SU-DHL-6 (cell line): ENCODE measurements at regions not wholly inside any gene's neighbourhood (a gene's known extent, or its start where the extent isn't known, plus 50 kb on each side); places are given as distances from the start of the nearest gene placed in this dataset.
"Not testable (repeated sequence)": the region's sequence is repeated elsewhere in the genome, so short reads cannot be mapped to it uniquely, and the experiment has no call there.

Experiments
- H2AFZ ChIP-seq: fragments of 200-600 bp; sonication (generic); 2 replicates; pipeline ENCODE4 v1.6.1; 2014; ENCODE audit warnings: low read depth, mild to moderate bottlenecking, moderate library complexity, mixed read lengths, antibody characterized with exemption, low read length; ENCODE audit not compliant: severe bottlenecking
- H3F3A ChIP-seq: fragments of 200-600 bp; shearing (Covaris generic); 2 replicates; pipeline ENCODE4 v1.6.0; 2016; ENCODE audit warnings: antibody characterized with exemption, mild to moderate bottlenecking; ENCODE audit not compliant: insufficient read depth
- H3K27ac ChIP-seq: fragments of 200-600 bp; sonication (generic); 2 replicates; pipeline ENCODE4 v1.5.1; 2016; ENCODE audit warnings: low read depth, mild to moderate bottlenecking, low read length, moderate library complexity, mixed read lengths
- H3K27me3 ChIP-seq: fragments of 200-600 bp; sonication (generic), shearing (Covaris generic); 2 replicates; pipeline ENCODE4 v1.6.0; 2014; ENCODE audit warnings: mild to moderate bottlenecking, low read length
- H3K36me3 ChIP-seq: fragments of 200-600 bp; sonication (generic); 2 replicates; pipeline ENCODE4 v1.6.1; 2014; ENCODE audit warnings: mild to moderate bottlenecking, low read length, mixed read lengths
- H3K4me2 ChIP-seq: fragments of 300-600, 200-600 bp; shearing (Covaris generic), sonication (generic); 2 replicates; pipeline ENCODE4 v1.6.0; 2014; ENCODE audit warnings: low read length, low read depth, mild to moderate bottlenecking; ENCODE audit not compliant: poor library complexity, severe bottlenecking
- H3K4me3 ChIP-seq: fragments of 200-600 bp; sonication (generic); 2 replicates; pipeline ENCODE4 v1.5.1; 2014; ENCODE audit warnings: antibody characterized with exemption, low read length, mild to moderate bottlenecking, mixed read lengths; ENCODE audit not compliant: insufficient read depth, poor library complexity, severe bottlenecking
- H3K79me2 ChIP-seq: fragments of 200-600 bp; sonication (generic); 2 replicates; pipeline ENCODE4 v1.6.1; 2014; ENCODE audit warnings: mild to moderate bottlenecking, low read length, moderate library complexity; ENCODE audit not compliant: insufficient read depth
- H3K9ac ChIP-seq: fragments of 200-600 bp; sonication (generic); 2 replicates; pipeline ENCODE4 v1.7.0; 2014; ENCODE audit warnings: mild to moderate bottlenecking, low read length
- H3K9me2 ChIP-seq: fragments of 200-600 bp; sonication (generic); replicated peaks from 2 replicates; pipeline ENCODE4 v1.6.1; 2014; ENCODE audit warnings: low read length; ENCODE audit not compliant: insufficient read depth
- H3K9me3 ChIP-seq: fragments of 200-600 bp; sonication (generic); 2 replicates; pipeline ENCODE4 v1.6.1; 2014; ENCODE audit warnings: low read length, mixed read lengths; ENCODE audit not compliant: insufficient read depth
- H4K20me1 ChIP-seq: fragments of 200-600 bp; sonication (generic); 2 replicates; pipeline ENCODE4 v1.6.1; 2014; ENCODE audit warnings: low read depth, mild to moderate bottlenecking, antibody characterized with exemption, low read length, moderate library complexity, mixed read lengths
- CTCF ChIP-seq: fragments of 200-600 bp; sonication (generic); IDR thresholded peaks from one replicate; pipeline ENCODE4 v1.5.1; 2017; ENCODE audit warnings: antibody characterized with exemption, mild to moderate bottlenecking, low read length, moderate library complexity; ENCODE audit not compliant: insufficient read depth, poor library complexity, severe bottlenecking
- EZH2phosphoT487 ChIP-seq: fragments of 200-600 bp; sonication (generic), shearing (Covaris generic); conservative IDR thresholded peaks from 2 replicates; pipeline ENCODE4 v1.6.1; 2018; ENCODE audit warnings: mild to moderate bottlenecking, antibody characterized with exemption, low read length, moderate library complexity, mixed read lengths

- Histone ChIP-seq H4K20me1 (no peaks in the 10 kb centered on the region), H3K9me2 (no peaks in the 10 kb centered on the region), H3K79me2 (peaks cover 74% of the 10 kb centered on the region), H3F3A (peaks cover 89% of the 10 kb centered on the region), H3K4me3 (peak overlapping the region; percentile 89), H3K27me3 (no peaks in the 10 kb centered on the region), H2AFZ (no peak overlapping the region), H3K9ac (peak overlapping the region; percentile 97), H3K27ac (peak overlapping the region; percentile 99), H3K4me2 (peak overlapping the region; percentile 96), H3K36me3 (peaks cover 13% of the 10 kb centered on the region; the same call in 1 of the 2 replicates), H3K9me3 (no peaks in the 10 kb centered on the region)
- TF ChIP-seq CTCF (no peak), EZH2phosphoT487 (no peak)
These were observed 85.8 kb upstream of the MSH6 start for GRCh38 chr2:47697000-47697601.

GRCh38 chr2:47696478-47696831 lies 86.5 kb upstream of the MSH6 start:
- Histone ChIP-seq H3K27ac (peak overlapping the region; percentile 99), H3K9ac (peak overlapping the region; percentile 97), H3K79me2 (peaks cover 67% of the 10 kb centered on the region), H2AFZ (no peak overlapping the region), H3K9me3 (no peaks in the 10 kb centered on the region), H4K20me1 (no peaks in the 10 kb centered on the region), H3K4me3 (peak overlapping the region; percentile 89), H3K9me2 (no peaks in the 10 kb centered on the region), H3F3A (peaks cover 90% of the 10 kb centered on the region), H3K36me3 (peaks cover 10% of the 10 kb centered on the region; the same call in 1 of the 2 replicates), H3K4me2 (peak overlapping the region; percentile 96), H3K27me3 (no peaks in the 10 kb centered on the region)
- TF ChIP-seq EZH2phosphoT487 = no peak
- no peak for TF ChIP-seq CTCF

- H3K27me3 ChIP-seq = no peaks in the 10 kb centered on the region
- peaks cover 10% of the 10 kb centered on the region; the same call in 1 of the 2 replicates for H3K36me3 ChIP-seq
- peaks cover 86% of the 10 kb centered on the region for H3F3A ChIP-seq
- peak overlapping the region; percentile 97 for H3K9ac ChIP-seq
- peak overlapping the region; percentile 96 for H3K4me2 ChIP-seq
- peaks cover 62% of the 10 kb centered on the region for H3K79me2 ChIP-seq
- H3K4me3 ChIP-seq = peak overlapping the region; percentile 89
- H4K20me1 ChIP-seq = no peaks in the 10 kb centered on the region
- no peaks in the 10 kb centered on the region for H3K9me3 ChIP-seq
- no peak overlapping the region for H2AFZ ChIP-seq
- H3K27ac ChIP-seq = peak overlapping the region; percentile 99
- no peaks in the 10 kb centered on the region for H3K9me2 ChIP-seq
- TF ChIP-seq EZH2phosphoT487 (no peak), CTCF (no peak)
These were observed 87.0 kb upstream of the MSH6 start for GRCh38 chr2:47695800-47696477.

- not testable (repeated sequence) for H3K9me2 ChIP-seq, H2AFZ ChIP-seq, H3K36me3 ChIP-seq, H3K9me3 ChIP-seq, H4K20me1 ChIP-seq, H3K27me3 ChIP-seq
- H3K27ac ChIP-seq = peak overlapping the region; percentile 99
- peaks cover 47% of the 10 kb centered on the region for H3K79me2 ChIP-seq
- peak overlapping the region; percentile 52 for H3K4me3 ChIP-seq
- H3K9ac ChIP-seq = peak overlapping the region; percentile 75
- peak overlapping the region; percentile 99 for H3K4me2 ChIP-seq
- peaks cover 82% of the 10 kb centered on the region for H3F3A ChIP-seq
These were observed 88.5 kb upstream of the MSH6 start for GRCh38 chr2:47694451-47694850.

- H3K9me3 ChIP-seq, H4K20me1 ChIP-seq, H3K36me3 ChIP-seq, H2AFZ ChIP-seq, H3K9me2 ChIP-seq, H3K4me3 ChIP-seq, H3K27me3 ChIP-seq: not testable (repeated sequence)
- Histone ChIP-seq H3K79me2 (peaks cover 11% of the 10 kb centered on the region), H3K9ac (peak overlapping the region; percentile 49; the same call in 1 of the 2 replicates), H3K4me2 (peak overlapping the region; percentile 92), H3F3A (peaks cover 54% of the 10 kb centered on the region), H3K27ac (peak overlapping the region; percentile 99)
These were observed 92.1 kb upstream of the MSH6 start for GRCh38 chr2:47690706-47691325.
